Activated CD4-positive, alpha-beta T cell treated with anti-CD3 and anti-CD28 coated beads, Interleukin-2, amount 50 U/mL, for 4 hours (primary cell): ENCODE measurements at regions not wholly inside any gene's neighbourhood (a gene's known extent, or its start where the extent isn't known, plus 50 kb on each side); places are given as distances from the start of the nearest gene placed in this dataset.

Experiments used
- DNase-seq, 2 experiments: peaks; one replicate each; pipeline ENCODE4 v3.0.0-alpha.2; 2020

GRCh38 chr4:89598602-89599001 is 238.4 kb downstream of the SNCA start:
- DNase-seq = no peak

GRCh38 chr4:89595125-89595789 is 241.7 kb downstream of the SNCA start:
- no peak for DNase-seq

- DNase-seq = no peak
Observed at GRCh38 chr4:89590128-89590527, 246.8 kb downstream of the SNCA start.

GRCh38 chr4:89588421-89588820 is 248.5 kb downstream of the SNCA start:
- no peak for DNase-seq

GRCh38 chr4:89587364-89587763 is 249.6 kb downstream of the SNCA start:
- DNase-seq = no peak

- no peak for DNase-seq
Observed at GRCh38 chr4:89586864-89587263, 250.1 kb downstream of the SNCA start.

GRCh38 chr4:89586318-89586717 is 250.6 kb downstream of the SNCA start:
- DNase-seq = no peak

- DNase-seq = no peak
Observed at GRCh38 chr4:89582756-89583505, 254.0 kb downstream of the SNCA start.

GRCh38 chr4:89579771-89580170 is 257.2 kb downstream of the SNCA start:
- DNase-seq = no peak

- no peak for DNase-seq
Observed at GRCh38 chr4:89576246-89576645, 260.7 kb downstream of the SNCA start.

GRCh38 chr4:89575840-89576239 is 261.1 kb downstream of the SNCA start:
- no peak for DNase-seq

- no peak for DNase-seq
Observed at GRCh38 chr4:89574176-89574575, 262.8 kb downstream of the SNCA start.

GRCh38 chr4:89573656-89574055 is 263.3 kb downstream of the SNCA start:
- no peak for DNase-seq

- no peak for DNase-seq
Observed at GRCh38 chr4:89572224-89572858, 264.6 kb downstream of the SNCA start.

GRCh38 chr4:89570931-89571330 is 263.3 kb upstream of the GPRIN3 start:
- no peak for DNase-seq

- no peak for DNase-seq
Observed at GRCh38 chr4:89567936-89568335, 260.3 kb upstream of the GPRIN3 start.

GRCh38 chr4:89563431-89563830 is 255.8 kb upstream of the GPRIN3 start:
- DNase-seq = no peak

- DNase-seq = no peak
Observed at GRCh38 chr4:89562746-89563145, 255.1 kb upstream of the GPRIN3 start.

- no peak for DNase-seq
Observed at GRCh38 chr4:89561048-89561447, 253.4 kb upstream of the GPRIN3 start.

GRCh38 chr4:89558147-89558546 is 250.5 kb upstream of the GPRIN3 start:
- DNase-seq = no peak

GRCh38 chr4:89556601-89557305 is 249.2 kb upstream of the GPRIN3 start:
- no peak for DNase-seq

- DNase-seq = no peak
Observed at GRCh38 chr4:89551191-89551590, 243.6 kb upstream of the GPRIN3 start.

GRCh38 chr4:89549907-89550306 is 242.3 kb upstream of the GPRIN3 start:
- no peak for DNase-seq

- DNase-seq = no peak
Observed at GRCh38 chr4:89545315-89545714, 237.7 kb upstream of the GPRIN3 start.
